HAP-1 (cell line): ENCODE measurements at regions not wholly inside any gene's neighbourhood (a gene's known extent, or its start where the extent isn't known, plus 50 kb on each side); places are given as distances from the start of the nearest gene placed in this dataset.
A peak's percentile ranks its signal among the peaks of the same experiment; 100 is the strongest.

Experiments
- DNase-seq, 2 experiments: peaks; one replicate each; pipeline ENCODE4 v3.0.0-alpha.2; 2016 to 2020; ENCODE audit warnings: low spot score in 2 of 2
- H3K27me3 ChIP-seq: fragments of 250-450 bp; sonication (Bioruptor Pico); 2 replicates; pipeline ENCODE4 v1.5.1; 2020; ENCODE audit warnings: low read depth, mild to moderate bottlenecking, moderate library complexity
- H3K36me3 ChIP-seq: fragments of 250-450 bp; sonication (Bioruptor Pico); replicated peaks from 2 replicates; pipeline ENCODE4 v1.5.1; 2020; ENCODE audit warnings: mild to moderate bottlenecking
- H3K4me1 ChIP-seq: fragments of 250-450 bp; sonication (Bioruptor Pico); 2 replicates; pipeline ENCODE4 v1.5.1; 2020; ENCODE audit warnings: mild to moderate bottlenecking
- H3K4me3 ChIP-seq: fragments of 250-450 bp; sonication (Bioruptor Pico); 2 replicates; pipeline ENCODE4 v1.5.1; 2020; ENCODE audit warnings: mild to moderate bottlenecking, moderate library complexity
- H3K9me3 ChIP-seq: fragments of 250-450 bp; sonication (Bioruptor Pico); 2 replicates; pipeline ENCODE4 v1.5.1; 2020; ENCODE audit warnings: mild to moderate bottlenecking, moderate library complexity
- in situ Hi-C: fragments of 300-500 bp; cut with MboI; formaldehyde crosslinking; loops from 3 replicates; pipeline ENCODE4 v1.14.3; 2020; ENCODE audit warnings: low sequenced_read_pairs, inconsistent platforms, mixed read lengths

DNA sequence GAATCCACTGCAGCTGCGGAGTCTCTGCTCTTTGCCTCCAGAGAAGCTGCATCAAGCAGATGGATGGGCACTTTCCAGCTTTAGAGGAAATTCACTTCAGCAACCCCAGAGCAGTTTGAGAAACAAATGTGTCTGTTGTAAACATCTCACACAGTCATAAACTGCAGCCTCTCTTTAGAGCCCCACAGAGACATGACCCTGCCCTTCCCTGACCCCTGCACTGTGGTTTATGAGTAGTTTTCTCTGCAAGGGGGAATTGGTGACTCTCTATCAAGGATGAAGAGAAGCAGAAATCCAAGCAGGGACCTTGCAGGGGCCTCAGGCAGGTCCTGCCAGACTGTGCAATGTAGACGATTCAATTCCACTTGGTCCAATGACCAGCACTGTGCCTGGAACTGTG is 160.2 kb downstream of the SH2D4B start:
- DNase-seq = no peak
- no peaks in the 10 kb centered on the region for H3K27me3 ChIP-seq
- no peaks in the 10 kb centered on the region for H3K9me3 ChIP-seq
- in situ Hi-C loops = no loop called here
- no peak overlapping the region for H3K4me3 ChIP-seq
- no peaks in the 10 kb centered on the region for H3K4me1 ChIP-seq
- no peaks in the 10 kb centered on the region for H3K36me3 ChIP-seq

- H3K36me3 ChIP-seq = no peaks in the 10 kb centered on the region
- H3K4me1 ChIP-seq = no peaks in the 10 kb centered on the region
- in situ Hi-C loops = no loop called here
- H3K27me3 ChIP-seq = no peaks in the 10 kb centered on the region
- H3K9me3 ChIP-seq = no peaks in the 10 kb centered on the region
- H3K4me3 ChIP-seq = no peak overlapping the region
- peak; percentile 34 to 90 for DNase-seq
Measured at GRCh38 chr10:80699602-80700039, 161.9 kb downstream of the SH2D4B start.

- Histone ChIP-seq H3K4me3 (no peak overlapping the region), H3K36me3 (no peaks in the 10 kb centered on the region), H3K4me1 (no peaks in the 10 kb centered on the region), H3K9me3 (no peaks in the 10 kb centered on the region), H3K27me3 (no peaks in the 10 kb centered on the region)
- DNase-seq = no peak
- in situ Hi-C loops = no loop called here
Measured at GRCh38 chr10:80700252-80700651, 162.6 kb downstream of the SH2D4B start.

GRCh38 chr10:80700760-80701444 is 163.2 kb downstream of the SH2D4B start:
- in situ Hi-C loops = no loop called here
- Histone ChIP-seq H3K4me3 (no peak overlapping the region), H3K27me3 (no peaks in the 10 kb centered on the region), H3K9me3 (no peaks in the 10 kb centered on the region), H3K36me3 (no peaks in the 10 kb centered on the region), H3K4me1 (no peaks in the 10 kb centered on the region)
- DNase-seq = no peak

- H3K4me3 ChIP-seq = no peak overlapping the region
- H3K4me1 ChIP-seq = no peaks in the 10 kb centered on the region
- in situ Hi-C loops = no loop called here
- no peaks in the 10 kb centered on the region for H3K36me3 ChIP-seq
- no peaks in the 10 kb centered on the region for H3K9me3 ChIP-seq
- H3K27me3 ChIP-seq = no peaks in the 10 kb centered on the region
- no peak for DNase-seq
Measured at GRCh38 chr10:80701706-80702105, 164.0 kb downstream of the SH2D4B start.

DNA sequence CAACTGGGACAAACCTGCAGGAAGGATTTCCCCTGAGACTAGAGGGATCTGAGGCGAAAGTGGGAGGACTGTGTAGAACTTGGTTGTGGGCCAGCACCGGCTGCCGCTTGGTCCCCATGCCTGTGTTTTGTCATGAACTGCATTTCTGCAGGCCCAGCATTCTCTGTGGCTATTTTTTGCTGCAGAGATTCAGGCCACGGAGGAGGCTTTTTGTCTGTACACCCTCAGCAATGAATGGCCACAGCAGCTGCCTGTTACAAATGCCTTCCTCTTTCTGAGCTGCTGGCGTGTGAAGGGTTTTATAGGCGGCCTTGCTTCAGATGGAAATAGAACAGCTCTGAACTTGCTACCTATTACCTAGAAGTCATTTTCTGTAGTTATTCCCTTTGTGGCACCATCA is 164.4 kb downstream of the SH2D4B start:
- DNase-seq = no peak
- no peaks in the 10 kb centered on the region for H3K4me1 ChIP-seq
- no peaks in the 10 kb centered on the region for H3K27me3 ChIP-seq
- no peaks in the 10 kb centered on the region for H3K9me3 ChIP-seq
- no peak overlapping the region for H3K4me3 ChIP-seq
- H3K36me3 ChIP-seq = no peaks in the 10 kb centered on the region
- in situ Hi-C loops = no loop called here

DNA sequence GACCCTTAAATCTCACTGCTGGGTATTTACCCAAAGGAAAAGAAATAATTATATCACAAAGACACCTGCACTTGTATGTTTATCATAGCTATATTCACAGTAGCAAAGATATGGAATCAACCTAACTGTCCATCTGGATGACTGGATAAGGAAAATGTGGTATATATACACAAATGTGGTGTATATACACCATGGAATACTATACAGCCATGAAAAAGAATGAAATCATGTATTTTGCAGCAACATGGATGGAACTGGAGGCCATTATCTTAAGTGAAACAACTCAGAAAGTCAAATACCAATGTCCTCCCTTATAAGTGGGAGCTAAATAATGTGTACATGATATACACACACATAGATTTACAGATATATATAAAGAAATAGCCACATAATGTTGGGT is 168.2 kb downstream of the SH2D4B start:
- no peaks in the 10 kb centered on the region for H3K9me3 ChIP-seq
- H3K4me1 ChIP-seq = no peaks in the 10 kb centered on the region
- no peaks in the 10 kb centered on the region for H3K27me3 ChIP-seq
- no peaks in the 10 kb centered on the region for H3K36me3 ChIP-seq
- in situ Hi-C loops = no loop called here
- DNase-seq = no peak
- H3K4me3 ChIP-seq = no peak overlapping the region

GRCh38 chr10:80708185-80708584 is 170.5 kb downstream of the SH2D4B start:
- Histone ChIP-seq H3K9me3 (no peaks in the 10 kb centered on the region), H3K4me3 (no peak overlapping the region), H3K27me3 (no peaks in the 10 kb centered on the region), H3K4me1 (no peaks in the 10 kb centered on the region), H3K36me3 (no peaks in the 10 kb centered on the region)
- in situ Hi-C loops = no loop called here
- DNase-seq = no peak

- no peaks in the 10 kb centered on the region for H3K4me1 ChIP-seq
- H3K9me3 ChIP-seq = no peaks in the 10 kb centered on the region
- in situ Hi-C loops = no loop called here
- no peaks in the 10 kb centered on the region for H3K27me3 ChIP-seq
- no peaks in the 10 kb centered on the region for H3K36me3 ChIP-seq
- no peak for DNase-seq
- no peak overlapping the region for H3K4me3 ChIP-seq
Measured at GRCh38 chr10:80708808-80709207, 171.1 kb downstream of the SH2D4B start.

DNA sequence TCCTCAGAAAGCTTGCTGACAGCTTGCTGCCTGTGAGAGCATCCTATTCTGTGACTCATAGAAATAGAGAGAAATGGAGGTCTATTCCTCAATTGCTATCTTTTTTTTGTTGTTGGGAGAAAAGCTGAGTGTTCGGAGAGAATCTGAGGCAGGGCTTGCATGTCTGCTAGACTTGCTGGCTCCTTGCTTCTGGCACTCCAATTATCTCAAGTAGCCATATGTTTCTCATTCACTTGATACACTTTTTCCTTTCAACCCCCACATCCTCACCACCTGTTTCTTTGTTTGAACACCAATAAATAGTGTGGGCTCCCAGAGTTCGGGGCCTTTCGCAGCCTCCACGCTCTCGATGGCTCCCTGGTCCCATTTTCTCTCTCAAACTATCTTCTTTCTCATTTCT is 172.2 kb downstream of the SH2D4B start:
- DNase-seq = no peak
- in situ Hi-C loops = no loop called here
- no peaks in the 10 kb centered on the region for H3K27me3 ChIP-seq
- H3K9me3 ChIP-seq = no peaks in the 10 kb centered on the region
- H3K36me3 ChIP-seq = no peaks in the 10 kb centered on the region
- no peaks in the 10 kb centered on the region for H3K4me1 ChIP-seq
- no peak overlapping the region for H3K4me3 ChIP-seq

GRCh38 chr10:80713398-80713928 is 175.8 kb downstream of the SH2D4B start:
- in situ Hi-C loops = no loop called here
- Histone ChIP-seq H3K27me3 (no peaks in the 10 kb centered on the region), H3K4me1 (no peaks in the 10 kb centered on the region), H3K36me3 (no peaks in the 10 kb centered on the region), H3K4me3 (no peak overlapping the region), H3K9me3 (no peaks in the 10 kb centered on the region)
- DNase-seq = no peak

DNA sequence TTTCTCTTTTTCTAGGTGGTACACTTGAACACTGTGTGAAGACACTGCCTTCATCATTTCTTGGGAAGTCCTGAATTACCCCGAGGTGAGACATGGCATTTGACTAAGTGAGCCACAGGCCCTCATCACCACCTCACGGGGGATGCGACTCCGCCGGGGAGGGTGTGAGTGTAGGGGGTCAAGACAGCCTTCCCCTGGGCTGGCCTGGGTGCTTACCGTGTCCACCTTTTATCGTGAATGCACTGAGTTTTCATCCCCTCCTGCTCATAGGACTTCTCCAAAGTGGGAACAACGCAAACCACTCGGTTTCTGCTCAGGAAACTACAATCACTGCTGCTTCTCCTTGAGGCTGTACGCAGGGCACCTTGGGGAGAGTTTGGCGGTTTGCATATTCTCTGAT is 176.9 kb downstream of the SH2D4B start:
- Histone ChIP-seq H3K4me1 (no peaks in the 10 kb centered on the region), H3K27me3 (no peaks in the 10 kb centered on the region), H3K4me3 (no peak overlapping the region), H3K36me3 (no peaks in the 10 kb centered on the region), H3K9me3 (no peaks in the 10 kb centered on the region)
- in situ Hi-C loops = no loop called here
- no peak for DNase-seq

DNA sequence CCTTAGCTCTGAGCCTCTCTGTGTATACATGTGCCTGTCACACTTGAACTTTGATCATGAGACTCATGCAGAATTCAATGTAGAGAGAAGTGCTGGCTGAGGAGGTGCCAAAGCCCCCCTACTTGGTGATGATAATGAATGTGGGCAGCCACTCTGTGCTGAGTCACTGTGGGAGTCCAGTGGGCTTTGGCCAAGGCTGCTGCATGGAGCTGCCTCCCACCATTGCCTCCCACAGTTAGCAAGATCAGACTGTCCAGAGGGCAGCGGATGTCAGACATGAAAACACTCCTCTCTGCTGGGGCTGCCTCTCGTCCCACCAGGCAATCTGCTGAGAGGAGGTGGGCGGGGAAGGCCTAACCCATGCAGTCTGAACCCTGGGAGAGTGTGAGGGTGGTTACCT is 180.3 kb downstream of the SH2D4B start:
- Histone ChIP-seq H3K27me3 (no peaks in the 10 kb centered on the region), H3K9me3 (no peaks in the 10 kb centered on the region), H3K36me3 (no peaks in the 10 kb centered on the region), H3K4me3 (no peak overlapping the region), H3K4me1 (no peaks in the 10 kb centered on the region)
- no peak for DNase-seq
- in situ Hi-C loops = no loop called here

GRCh38 chr10:80719935-80720334 is 182.2 kb downstream of the SH2D4B start:
- H3K27me3 ChIP-seq = no peaks in the 10 kb centered on the region
- no peak for DNase-seq
- no peaks in the 10 kb centered on the region for H3K4me1 ChIP-seq
- no peak overlapping the region for H3K4me3 ChIP-seq
- no peaks in the 10 kb centered on the region for H3K9me3 ChIP-seq
- in situ Hi-C loops = no loop called here
- H3K36me3 ChIP-seq = no peaks in the 10 kb centered on the region

- Histone ChIP-seq H3K4me3 (no peak overlapping the region), H3K4me1 (no peaks in the 10 kb centered on the region), H3K9me3 (no peaks in the 10 kb centered on the region), H3K27me3 (no peaks in the 10 kb centered on the region), H3K36me3 (no peaks in the 10 kb centered on the region)
- no peak for DNase-seq
- in situ Hi-C loops = no loop called here
Measured at GRCh38 chr10:80720549-80720948, 182.8 kb downstream of the SH2D4B start.
